NT2/D1 (cell line): ENCODE measurements at regions not wholly inside any gene's neighbourhood (a gene's known extent, or its start where the extent isn't known, plus 50 kb on each side); places are given as distances from the start of the nearest gene placed in this dataset.

ENCODE experiments used
- DNase-seq: peaks from one replicate; pipeline ENCODE4 v3.0.0-alpha.2; 2011; ENCODE audit warnings: low read depth, low spot score
- H3K27me3 ChIP-seq: 2 replicates; pipeline ENCODE4 v1.6.0; 2011; ENCODE audit warnings: mild to moderate bottlenecking; ENCODE audit not compliant: insufficient read length, insufficient read depth
- H3K36me3 ChIP-seq: 2 replicates; pipeline ENCODE4 v1.6.1; 2011; ENCODE audit warnings: mild to moderate bottlenecking, low read length, mixed read lengths; ENCODE audit not compliant: insufficient read depth, insufficient read length
- H3K4me1 ChIP-seq: 2 replicates; pipeline ENCODE4 v1.5.1; 2011; ENCODE audit not compliant: insufficient read depth, insufficient read length
- H3K4me3 ChIP-seq: 2 replicates; pipeline ENCODE4 v1.5.1; 2011; ENCODE audit warnings: low read depth; ENCODE audit not compliant: insufficient read length
- H3K9ac ChIP-seq: 2 replicates; pipeline ENCODE4 v1.6.0; 2011; ENCODE audit warnings: low read depth; ENCODE audit not compliant: insufficient read length
- H3K9me3 ChIP-seq: 2 replicates; pipeline ENCODE4 v1.5.1; 2011; ENCODE audit warnings: mild to moderate bottlenecking, low read length; ENCODE audit not compliant: insufficient read depth
- SUZ12 ChIP-seq: IDR thresholded peaks from 2 replicates; pipeline ENCODE4 v1.6.1; 2011; ENCODE audit not compliant: insufficient read length, insufficient read depth; ENCODE audit errors: extremely low read depth
- YY1 ChIP-seq: IDR thresholded peaks from 2 replicates; pipeline ENCODE4 v1.6.1; 2011; ENCODE audit not compliant: insufficient read length, insufficient read depth
- ZNF274 ChIP-seq: IDR thresholded peaks from 2 replicates; pipeline ENCODE4 v1.6.1; 2011; ENCODE audit warnings: mild to moderate bottlenecking, low read depth, low read length

- Histone ChIP-seq H3K36me3 (no peaks in the 10 kb centered on the region), H3K27me3 (no peaks in the 10 kb centered on the region), H3K9ac (no peak overlapping the region), H3K9me3 (peaks cover 10% of the 10 kb centered on the region; the same call in 1 of the 2 replicates), H3K4me3 (no peak overlapping the region), H3K4me1 (no peaks in the 10 kb centered on the region)
- peak; percentile 18 for DNase-seq
- TF ChIP-seq YY1 (no peak), SUZ12 (no peak), ZNF274 (no peak)
Measured at GRCh38 chr13:82900453-82900852, 981.8 kb downstream of the SLITRK1 start.

- Histone ChIP-seq H3K9me3 (peaks cover 10% of the 10 kb centered on the region; the same call in 1 of the 2 replicates), H3K36me3 (no peaks in the 10 kb centered on the region), H3K9ac (no peak overlapping the region), H3K4me3 (no peak overlapping the region), H3K27me3 (no peaks in the 10 kb centered on the region), H3K4me1 (no peaks in the 10 kb centered on the region)
- TF ChIP-seq YY1 (no peak), ZNF274 (no peak), SUZ12 (no peak)
- no peak for DNase-seq
Measured at GRCh38 chr13:82898586-82898985, 983.7 kb downstream of the SLITRK1 start.

DNA sequence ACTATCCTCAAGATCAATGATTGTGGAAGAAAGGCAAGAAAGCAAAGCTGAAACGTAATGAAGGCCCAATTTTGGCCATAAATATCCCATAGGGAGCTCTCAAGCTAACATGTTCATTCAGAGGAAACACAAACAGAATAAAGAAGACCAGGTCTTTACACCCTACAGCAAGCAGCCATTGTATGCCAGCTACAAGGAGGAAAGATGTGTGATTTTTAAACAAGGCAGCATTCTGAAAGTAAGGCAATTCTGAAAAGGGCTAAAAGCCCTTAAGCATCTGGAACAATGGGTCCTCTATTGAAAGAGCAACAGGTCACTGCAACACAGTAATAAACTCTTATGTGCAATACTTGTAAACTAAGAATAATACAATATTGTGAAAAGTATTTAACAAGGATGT, 1002.4 kb downstream of the SLITRK1 start:
- DNase-seq: no peak
- no peaks in the 10 kb centered on the region for H3K4me1 ChIP-seq
- no peak overlapping the region for H3K9ac ChIP-seq
- no peak overlapping the region for H3K4me3 ChIP-seq
- H3K27me3 ChIP-seq: no peaks in the 10 kb centered on the region
- H3K36me3 ChIP-seq: no peaks in the 10 kb centered on the region
- peaks cover 6% of the 10 kb centered on the region; the same call in 1 of the 2 replicates for H3K9me3 ChIP-seq
- TF ChIP-seq ZNF274 (no peak), YY1 (no peak), SUZ12 (no peak)

DNA sequence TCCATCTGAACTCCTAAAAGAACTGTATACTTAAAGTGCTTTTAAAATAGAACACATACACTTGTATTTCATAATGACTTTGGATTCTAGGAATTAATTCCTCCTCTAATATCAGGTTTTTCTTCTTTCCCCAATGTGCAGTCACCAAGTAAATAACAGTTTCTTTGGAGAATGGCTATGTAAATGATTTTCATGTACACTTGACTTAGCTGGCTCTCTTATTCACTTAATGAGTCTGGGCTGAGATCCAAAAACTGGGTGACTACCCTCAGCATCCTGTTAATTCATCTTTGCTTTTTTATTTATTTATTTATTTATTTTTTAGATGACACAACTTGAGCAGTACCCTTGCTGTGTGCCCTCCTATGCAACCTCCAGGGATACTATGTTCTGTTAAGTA, 1003.7 kb downstream of the SLITRK1 start:
- H3K4me1 ChIP-seq: no peaks in the 10 kb centered on the region
- no peak for TF ChIP-seq SUZ12
- no peak for TF ChIP-seq ZNF274
- no peak for TF ChIP-seq YY1
- DNase-seq: no peak
- H3K36me3 ChIP-seq: no peaks in the 10 kb centered on the region
- H3K4me3 ChIP-seq: no peak overlapping the region
- H3K9ac ChIP-seq: no peak overlapping the region
- H3K9me3 ChIP-seq: peaks cover 6% of the 10 kb centered on the region; the same call in 1 of the 2 replicates
- H3K27me3 ChIP-seq: no peaks in the 10 kb centered on the region

DNA sequence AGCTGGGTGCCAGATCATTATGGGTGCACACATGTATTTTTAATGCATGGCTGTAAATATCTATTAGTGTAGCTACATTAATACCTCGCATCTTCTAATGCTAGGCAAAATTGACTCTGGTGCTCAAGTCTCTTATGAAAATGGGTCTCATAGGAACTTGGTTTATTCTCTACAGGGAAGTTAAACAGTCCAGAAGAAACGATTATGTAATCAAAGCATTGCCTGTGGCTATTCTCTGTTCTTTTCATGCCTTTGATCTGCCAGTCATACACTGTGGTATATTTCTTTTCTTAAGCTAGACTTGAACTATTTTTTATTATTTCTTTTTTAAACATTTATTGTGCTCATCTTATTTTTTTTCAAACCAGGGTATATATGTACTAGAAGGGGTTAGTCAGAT, 1015.0 kb downstream of the SLITRK1 start:
- no peak for DNase-seq
- no peak for TF ChIP-seq YY1
- TF ChIP-seq ZNF274: no peak
- no peak for TF ChIP-seq SUZ12
- H3K27me3 ChIP-seq: no peaks in the 10 kb centered on the region
- no peaks in the 10 kb centered on the region for H3K4me1 ChIP-seq
- no peaks in the 10 kb centered on the region for H3K36me3 ChIP-seq
- no peaks in the 10 kb centered on the region for H3K9me3 ChIP-seq
- no peak overlapping the region for H3K9ac ChIP-seq
- no peak overlapping the region for H3K4me3 ChIP-seq

- Histone ChIP-seq H3K9ac (no peak overlapping the region), H3K9me3 (no peaks in the 10 kb centered on the region), H3K4me3 (no peak overlapping the region), H3K4me1 (no peaks in the 10 kb centered on the region), H3K27me3 (no peaks in the 10 kb centered on the region), H3K36me3 (no peaks in the 10 kb centered on the region)
- DNase-seq: no peak
- TF ChIP-seq SUZ12: no peak
- no peak for TF ChIP-seq ZNF274
- TF ChIP-seq YY1: no peak
Measured at GRCh38 chr13:82850644-82851043, 1031.6 kb downstream of the SLITRK1 start.

DNA sequence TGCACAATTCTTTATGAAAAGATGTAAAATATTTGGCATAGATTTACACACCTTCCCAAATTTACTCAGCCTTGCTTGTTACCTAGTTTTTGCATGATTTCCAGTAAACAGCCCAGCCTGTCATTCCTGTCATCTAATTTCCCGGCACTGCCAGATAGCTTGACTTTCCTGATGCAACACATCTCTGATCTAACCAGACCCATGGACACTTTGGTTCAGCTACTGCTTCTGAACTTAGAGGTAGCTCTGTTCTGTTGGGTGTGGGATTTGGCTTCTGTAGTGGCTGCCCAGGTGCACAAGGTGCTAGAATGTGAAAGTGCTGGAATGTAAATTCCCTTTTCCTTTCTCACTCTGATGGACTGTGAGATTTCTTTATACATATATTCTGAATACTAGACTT, 1033.5 kb downstream of the SLITRK1 start:
- no peak for TF ChIP-seq YY1
- no peak for TF ChIP-seq ZNF274
- TF ChIP-seq SUZ12: no peak
- Histone ChIP-seq H3K27me3 (no peaks in the 10 kb centered on the region), H3K4me3 (no peak overlapping the region), H3K4me1 (no peaks in the 10 kb centered on the region), H3K9ac (no peak overlapping the region), H3K36me3 (no peaks in the 10 kb centered on the region), H3K9me3 (no peaks in the 10 kb centered on the region)
- DNase-seq: no peak
